GM21367 (cell line): ENCODE measurements at regions not wholly inside any gene's neighbourhood (a gene's known extent, or its start where the extent isn't known, plus 50 kb on each side); places are given as distances from the start of the nearest gene placed in this dataset.

Source experiments
- ATAC-seq: cut with Tn5 transposase; IDR thresholded peaks from one replicate; pipeline ENCODE4 v1.9.1; 2021; ENCODE audit not compliant: unreplicated experiment

GRCh38 chr20:57112448-57112847 is 154.0 kb downstream of the BMP7 start:
- no peak for ATAC-seq

- ATAC-seq, result no peak
These were observed 152.0 kb downstream of the BMP7 start for GRCh38 chr20:57114290-57115005.

- no peak for ATAC-seq
These were observed 149.1 kb downstream of the BMP7 start for GRCh38 chr20:57117296-57117695.

- no peak for ATAC-seq
These were observed 148.2 kb downstream of the BMP7 start for GRCh38 chr20:57118107-57118769.
